Osteoblast (primary cell): ENCODE measurements at regions not wholly inside any gene's neighbourhood (a gene's known extent, or its start where the extent isn't known, plus 50 kb on each side); places are given as distances from the start of the nearest gene placed in this dataset.

Experiments
- DNase-seq: peaks from one replicate; pipeline ENCODE4 v3.0.0; 2011; ENCODE audit warnings: low spot score, mixed read lengths; ENCODE audit not compliant: insufficient read length; ENCODE audit errors: missing footprints
- H2AFZ ChIP-seq: 2 replicates; pipeline ENCODE4 v1.6.0; 2011; ENCODE audit warnings: mild to moderate bottlenecking, low read length
- H3K27ac ChIP-seq: 2 replicates; pipeline ENCODE4 v1.5.1; 2011; ENCODE audit warnings: mild to moderate bottlenecking, low read depth, low read length, moderate library complexity
- H3K27me3 ChIP-seq: 2 replicates; pipeline ENCODE4 v1.6.0; 2012; ENCODE audit warnings: mild to moderate bottlenecking, control low read depth, inconsistent platforms, low read length, moderate library complexity; ENCODE audit not compliant: insufficient read depth
- H3K36me3 ChIP-seq: 2 replicates; pipeline ENCODE4 v1.5.1; 2011; ENCODE audit warnings: mild to moderate bottlenecking, low read length, control low read depth, moderate library complexity; ENCODE audit not compliant: insufficient read depth
- H3K4me1 ChIP-seq: 2 replicates; pipeline ENCODE4 v1.5.1; 2011; ENCODE audit warnings: mild to moderate bottlenecking, low read length, control low read depth, moderate library complexity; ENCODE audit not compliant: insufficient read depth
- H3K4me2 ChIP-seq: 2 replicates; pipeline ENCODE4 v1.6.0; 2011; ENCODE audit warnings: mild to moderate bottlenecking, low read length; ENCODE audit not compliant: insufficient read depth
- H3K4me3 ChIP-seq: fragments of 200-600 bp; sonication (generic); 3 replicates; pipeline ENCODE4 v1.5.1; 2012; ENCODE audit warnings: mild to moderate bottlenecking, low read length, inconsistent platforms; ENCODE audit not compliant: insufficient read depth
- H3K79me2 ChIP-seq: 2 replicates; pipeline ENCODE4 v1.6.0; 2012; ENCODE audit warnings: mild to moderate bottlenecking, low read length, control low read depth, inconsistent platforms; ENCODE audit not compliant: insufficient read depth
- H3K9me3 ChIP-seq: 2 replicates; pipeline ENCODE4 v1.5.1; 2011; ENCODE audit warnings: low read depth, low read length, control low read depth
- H4K20me1 ChIP-seq: 2 replicates; pipeline ENCODE4 v1.6.0; 2012; ENCODE audit warnings: mild to moderate bottlenecking, low read length, control low read depth; ENCODE audit not compliant: insufficient read depth
- CTCF ChIP-seq: IDR thresholded peaks from 2 replicates; pipeline ENCODE4 v1.5.1; 2011; ENCODE audit warnings: mild to moderate bottlenecking, low read depth, low read length, moderate library complexity; ENCODE audit errors: extremely low read depth

DNA sequence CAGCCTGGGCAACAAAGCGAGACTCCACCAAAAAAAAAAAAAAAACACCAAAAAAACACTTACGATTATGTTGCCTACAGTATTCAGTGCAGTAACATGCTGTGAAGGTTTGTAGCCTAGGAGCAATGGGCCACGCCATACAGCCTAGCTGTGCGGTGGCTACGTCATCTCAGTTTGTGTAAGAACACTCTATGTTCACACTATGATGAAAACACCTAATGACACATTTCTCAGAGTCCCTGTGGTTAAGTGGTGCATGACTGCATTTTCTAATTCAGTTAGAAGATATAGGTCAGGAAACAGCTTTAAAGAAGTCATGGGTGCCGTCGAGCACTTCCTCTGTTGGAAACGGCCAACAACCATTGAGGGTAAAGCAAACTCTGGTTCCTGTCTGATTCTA, 75.7 kb upstream of the ANO1 start:
- H4K20me1 ChIP-seq, result no peaks in the 10 kb centered on the region
- peaks cover 4% of the 10 kb centered on the region for H3K27me3 ChIP-seq
- TF ChIP-seq CTCF, result no peak
- H2AFZ ChIP-seq, result no peak overlapping the region
- no peak for DNase-seq
- no peaks in the 10 kb centered on the region for H3K36me3 ChIP-seq
- peaks cover 10% of the 10 kb centered on the region for H3K4me1 ChIP-seq
- no peaks in the 10 kb centered on the region for H3K9me3 ChIP-seq
- H3K79me2 ChIP-seq, result no peaks in the 10 kb centered on the region
- H3K4me3 ChIP-seq, result no peak overlapping the region
- no peak overlapping the region for H3K4me2 ChIP-seq
- no peak overlapping the region for H3K27ac ChIP-seq

GRCh38 chr11:70005107-70005818, 72.9 kb upstream of the ANO1 start:
- Histone ChIP-seq H4K20me1 (no peaks in the 10 kb centered on the region), H2AFZ (no peak overlapping the region), H3K9me3 (no peaks in the 10 kb centered on the region), H3K4me1 (peaks cover 12% of the 10 kb centered on the region), H3K4me3 (peak overlapping the region; percentile 0), H3K36me3 (no peaks in the 10 kb centered on the region), H3K27ac (no peak overlapping the region), H3K4me2 (peak overlapping the region; percentile 32), H3K79me2 (no peaks in the 10 kb centered on the region), H3K27me3 (no peaks in the 10 kb centered on the region)
- TF ChIP-seq CTCF, result no peak
- peak; percentile 78 for DNase-seq

- DNase-seq, result no peak
- H3K4me3 ChIP-seq, result no peak overlapping the region
- H3K4me1 ChIP-seq, result peaks cover 12% of the 10 kb centered on the region
- H3K79me2 ChIP-seq, result no peaks in the 10 kb centered on the region
- no peak overlapping the region for H3K4me2 ChIP-seq
- TF ChIP-seq CTCF, result no peak
- no peak overlapping the region for H3K27ac ChIP-seq
- no peak overlapping the region for H2AFZ ChIP-seq
- H4K20me1 ChIP-seq, result no peaks in the 10 kb centered on the region
- H3K36me3 ChIP-seq, result no peaks in the 10 kb centered on the region
- H3K27me3 ChIP-seq, result no peaks in the 10 kb centered on the region
- H3K9me3 ChIP-seq, result no peaks in the 10 kb centered on the region
These were observed 70.3 kb upstream of the ANO1 start for GRCh38 chr11:70007796-70008195.

- H3K4me1 ChIP-seq, result peaks cover 7% of the 10 kb centered on the region
- no peak overlapping the region for H3K4me3 ChIP-seq
- no peak overlapping the region for H3K27ac ChIP-seq
- H4K20me1 ChIP-seq, result no peaks in the 10 kb centered on the region
- H3K27me3 ChIP-seq, result no peaks in the 10 kb centered on the region
- H3K4me2 ChIP-seq, result no peak overlapping the region
- no peaks in the 10 kb centered on the region for H3K9me3 ChIP-seq
- no peaks in the 10 kb centered on the region for H3K79me2 ChIP-seq
- no peak for DNase-seq
- no peak overlapping the region for H2AFZ ChIP-seq
- H3K36me3 ChIP-seq, result no peaks in the 10 kb centered on the region
- no peak for TF ChIP-seq CTCF
These were observed 67.3 kb upstream of the ANO1 start for GRCh38 chr11:70010774-70011173.
